Lung (tissue), 11 donors: ENCODE measurements at regions not wholly inside any gene's neighbourhood (a gene's known extent, or its start where the extent isn't known, plus 50 kb on each side); places are given as distances from the start of the nearest gene placed in this dataset.
A peak's percentile ranks its signal among the peaks of the same experiment; 100 is the strongest.

Source experiments
- ATAC-seq: fragments of 200-7000 bp; cut with Tn5 transposase; one replicate; pipeline ENCODE4 v1.9.1; 2020; ENCODE audit warnings: moderate number of reproducible peaks; ENCODE audit not compliant: insufficient read depth, low FRiP score
- DNase-seq, 3 donors: peaks; one replicate each; pipeline ENCODE4 v3.0.0-alpha.2; 2013 to 2017
- H3K27ac ChIP-seq, 2 donors: one replicate each; pipeline ENCODE4 v1.5.1; 2013; ENCODE audit warnings: mild to moderate bottlenecking in 2 of 2, moderate library complexity in 2 of 2, control low read depth in 1 of 2, inconsistent platforms in 1 of 2, low read depth in 1 of 2, low read length in 1 of 2
- H3K27me3 ChIP-seq, 3 donors: one replicate each; pipeline ENCODE4 v1.5.1; 2013; ENCODE audit warnings: low read length in 2 of 3; ENCODE audit not compliant: control insufficient read depth in 3 of 3, insufficient read depth in 3 of 3
- H3K36me3 ChIP-seq, 4 donors: one replicate each; pipeline ENCODE4 v1.5.1; 2013; ENCODE audit warnings: low read length in 4 of 4, mild to moderate bottlenecking in 1 of 4, moderate library complexity in 1 of 4; ENCODE audit not compliant: control insufficient read depth in 4 of 4, insufficient read depth in 4 of 4
- H3K4me1 ChIP-seq, 5 donors: one replicate each; pipeline ENCODE4 v1.5.1; 2013; ENCODE audit warnings: low read length in 5 of 5, mild to moderate bottlenecking in 2 of 5, moderate library complexity in 1 of 5; ENCODE audit not compliant: control insufficient read depth in 5 of 5, insufficient read depth in 5 of 5
- H3K4me3 ChIP-seq: one replicate; pipeline ENCODE4 v1.5.1; 2013; ENCODE audit warnings: mild to moderate bottlenecking, control low read depth, moderate library complexity
- H3K9ac ChIP-seq, 2 donors: one replicate each; pipeline ENCODE4 v1.5.1; 2013; ENCODE audit warnings: low read length in 2 of 2, control low read depth in 1 of 2; ENCODE audit not compliant: insufficient read depth in 1 of 2
- H3K9me3 ChIP-seq, 4 donors: one replicate each; pipeline ENCODE4 v1.5.1; 2013; ENCODE audit warnings: low read length in 3 of 4, mild to moderate bottlenecking in 1 of 4, moderate library complexity in 1 of 4; ENCODE audit not compliant: control insufficient read depth in 4 of 4, insufficient read depth in 3 of 4
- WGBS, 2 donors: extraction: QIAGEN DNeasy Blood & Tissue Kit; methylation state at CpG; one replicate each; pipeline ENCODE4 v1.1.7; 2013; 5-methylcytosine and 5-hydroxymethylcytosine counted together
- TF ChIP-seq, protein P1 (sequence below): IDR thresholded peaks from 2 replicates; pipeline ENCODE4 v1.5.1; 2012; ENCODE audit warnings: mild to moderate bottlenecking; ENCODE audit errors: control extremely low read depth, extremely low read depth
- donor health status: control.
- donor health status: control.
- donor health status: Bipolar disorder and iron deficiency.
- donor health status: healthy.
- donor health status: DM: yes; HTN: yes; CAD: no.

GRCh38 chr1:75990686-75991085 is 58.5 kb upstream of the ASB17 start:
- TF ChIP-seq, protein P1, sequence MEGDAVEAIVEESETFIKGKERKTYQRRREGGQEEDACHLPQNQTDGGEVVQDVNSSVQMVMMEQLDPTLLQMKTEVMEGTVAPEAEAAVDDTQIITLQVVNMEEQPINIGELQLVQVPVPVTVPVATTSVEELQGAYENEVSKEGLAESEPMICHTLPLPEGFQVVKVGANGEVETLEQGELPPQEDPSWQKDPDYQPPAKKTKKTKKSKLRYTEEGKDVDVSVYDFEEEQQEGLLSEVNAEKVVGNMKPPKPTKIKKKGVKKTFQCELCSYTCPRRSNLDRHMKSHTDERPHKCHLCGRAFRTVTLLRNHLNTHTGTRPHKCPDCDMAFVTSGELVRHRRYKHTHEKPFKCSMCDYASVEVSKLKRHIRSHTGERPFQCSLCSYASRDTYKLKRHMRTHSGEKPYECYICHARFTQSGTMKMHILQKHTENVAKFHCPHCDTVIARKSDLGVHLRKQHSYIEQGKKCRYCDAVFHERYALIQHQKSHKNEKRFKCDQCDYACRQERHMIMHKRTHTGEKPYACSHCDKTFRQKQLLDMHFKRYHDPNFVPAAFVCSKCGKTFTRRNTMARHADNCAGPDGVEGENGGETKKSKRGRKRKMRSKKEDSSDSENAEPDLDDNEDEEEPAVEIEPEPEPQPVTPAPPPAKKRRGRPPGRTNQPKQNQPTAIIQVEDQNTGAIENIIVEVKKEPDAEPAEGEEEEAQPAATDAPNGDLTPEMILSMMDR: no peak
- DNase-seq: no peak
- Histone ChIP-seq H3K27ac (no peak overlapping the region), H3K27me3 (no peaks in the 10 kb centered on the region), H3K9me3 (no peaks in the 10 kb centered on the region), H3K9ac (no peak overlapping the region), H3K36me3 (no peaks in the 10 kb centered on the region), H3K4me1 (peaks cover 0 to 15% (median 0%) of the 10 kb centered on the region in 5 donors), H3K4me3 (no peak overlapping the region)
- no peak for ATAC-seq
- WGBS, 2 donors: 67 to 74% methylated on average over 3 of the region's 3 CpGs

DNA sequence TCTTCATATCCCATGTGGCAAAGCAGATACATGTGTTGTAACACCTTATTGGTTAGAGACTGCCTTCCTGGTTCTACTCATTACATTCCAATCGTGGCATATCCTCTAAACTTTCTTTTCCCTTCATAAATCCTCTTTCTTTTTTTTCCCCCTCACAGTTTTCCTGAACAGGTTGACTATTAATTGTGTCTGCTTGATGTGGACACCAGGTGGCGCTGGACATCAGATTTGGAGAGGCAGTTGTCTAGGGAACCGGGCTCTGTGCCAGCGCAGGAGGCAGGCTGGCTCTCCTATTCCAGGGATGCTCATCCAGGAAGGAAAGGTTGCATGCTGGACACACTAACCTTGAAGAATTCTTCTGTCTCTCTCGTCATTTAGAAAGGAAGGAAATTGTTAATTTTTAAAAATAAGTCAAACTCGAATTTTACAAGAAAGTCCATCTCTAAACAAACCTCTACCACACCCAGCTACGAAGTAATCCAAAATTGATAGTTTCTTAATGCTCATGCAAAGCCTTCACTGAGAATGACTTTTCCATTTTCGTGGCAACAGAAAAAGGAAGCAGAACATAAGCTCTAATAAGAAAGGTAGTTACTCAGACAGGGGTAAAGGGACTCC is 59.4 kb upstream of the ASB17 start:
- Histone ChIP-seq H3K9ac (no peak overlapping the region), H3K27me3 (no peaks in the 10 kb centered on the region), H3K9me3 (no peaks in the 10 kb centered on the region), H3K4me3 (no peak overlapping the region), H3K27ac (no peak overlapping the region), H3K36me3 (no peaks in the 10 kb centered on the region), H3K4me1 (peaks cover 0 to 15% (median 0%) of the 10 kb centered on the region in 5 donors)
- TF ChIP-seq, protein P1: peak; percentile 75
- 16 to 19% methylated on average over 8 of the region's 8 CpGs for WGBS, 2 donors
- peak; percentile 85 for ATAC-seq
- peak; percentile 88 to 91 (median 89) for DNase-seq

GRCh38 chr1:75992312-75992711 is 60.1 kb upstream of the ASB17 start:
- H3K4me1 ChIP-seq: peaks cover 0 to 15% (median 0%) of the 10 kb centered on the region in 5 donors
- no peaks in the 10 kb centered on the region for H3K36me3 ChIP-seq
- no peak for DNase-seq
- no peaks in the 10 kb centered on the region for H3K27me3 ChIP-seq
- H3K27ac ChIP-seq: no peak overlapping the region
- ATAC-seq: no peak
- no peaks in the 10 kb centered on the region for H3K9me3 ChIP-seq
- no peak overlapping the region for H3K9ac ChIP-seq
- TF ChIP-seq, protein P1: no peak
- H3K4me3 ChIP-seq: no peak overlapping the region
- WGBS, 2 donors: 73 to 77% methylated on average over 3 of the region's 3 CpGs

DNA sequence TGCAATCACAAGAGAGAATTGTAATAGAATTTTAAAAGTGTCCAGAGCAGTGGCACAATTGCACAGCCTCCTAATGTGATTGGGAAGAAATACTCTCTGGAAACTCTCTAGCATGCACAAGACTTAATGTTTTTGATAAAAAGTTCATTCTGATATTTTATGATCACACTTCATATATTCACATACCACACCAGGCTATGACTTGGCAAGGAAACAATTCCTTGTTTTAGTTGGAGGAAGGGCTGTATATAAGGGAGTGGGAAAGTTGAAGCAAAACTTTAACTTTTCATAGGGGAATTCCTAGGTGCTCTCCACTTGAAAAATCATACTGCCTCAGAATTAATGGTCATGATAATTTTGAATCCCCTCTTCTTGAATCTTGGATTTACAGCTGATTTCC is 61.5 kb upstream of the ASB17 start:
- ATAC-seq (no peak), DNase-seq (peak in 2 of 3 donors; percentile 84 to 85)
- TF ChIP-seq, protein P1: no peak
- Histone ChIP-seq H3K27ac (no peak overlapping the region), H3K9me3 (no peaks in the 10 kb centered on the region), H3K36me3 (no peaks in the 10 kb centered on the region), H3K4me1 (peaks cover 0 to 15% (median 0%) of the 10 kb centered on the region in 5 donors), H3K9ac (no peak overlapping the region), H3K27me3 (no peaks in the 10 kb centered on the region), H3K4me3 (no peak overlapping the region)
